ENCODE measurements at regions not wholly inside any gene's neighbourhood (a gene's known extent, or its start where the extent isn't known, plus 50 kb on each side); places are given as distances from the start of the nearest gene placed in this dataset.

- TF ChIP-seq PPARA (CRISPR knock-in tag; IDR thresholded peaks at IDR 0.05; ENCODE audit: borderline replicate concordance), result no peak
- TF ChIP-seq, protein P1, sequence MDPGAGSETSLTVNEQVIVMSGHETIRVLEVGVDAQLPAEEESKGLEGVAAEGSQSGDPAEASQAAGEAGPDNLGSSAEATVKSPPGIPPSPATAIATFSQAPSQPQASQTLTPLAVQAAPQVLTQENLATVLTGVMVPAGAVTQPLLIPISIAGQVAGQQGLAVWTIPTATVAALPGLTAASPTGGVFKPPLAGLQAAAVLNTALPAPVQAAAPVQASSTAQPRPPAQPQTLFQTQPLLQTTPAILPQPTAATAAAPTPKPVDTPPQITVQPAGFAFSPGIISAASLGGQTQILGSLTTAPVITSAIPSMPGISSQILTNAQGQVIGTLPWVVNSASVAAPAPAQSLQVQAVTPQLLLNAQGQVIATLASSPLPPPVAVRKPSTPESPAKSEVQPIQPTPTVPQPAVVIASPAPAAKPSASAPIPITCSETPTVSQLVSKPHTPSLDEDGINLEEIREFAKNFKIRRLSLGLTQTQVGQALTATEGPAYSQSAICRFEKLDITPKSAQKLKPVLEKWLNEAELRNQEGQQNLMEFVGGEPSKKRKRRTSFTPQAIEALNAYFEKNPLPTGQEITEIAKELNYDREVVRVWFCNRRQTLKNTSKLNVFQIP (CRISPR knock-in tag; IDR thresholded peaks at IDR 0.05; ENCODE audit: borderline replicate concordance, low read depth), result no peak
- no peak for TF ChIP-seq PATZ1 (CRISPR knock-in tag; IDR thresholded peaks at IDR 0.05; ENCODE audit: borderline replicate concordance)
- TF ChIP-seq SNAI2 (CRISPR knock-in tag; IDR thresholded peaks at IDR 0.05), result no peak
- TF ChIP-seq, protein P2, sequence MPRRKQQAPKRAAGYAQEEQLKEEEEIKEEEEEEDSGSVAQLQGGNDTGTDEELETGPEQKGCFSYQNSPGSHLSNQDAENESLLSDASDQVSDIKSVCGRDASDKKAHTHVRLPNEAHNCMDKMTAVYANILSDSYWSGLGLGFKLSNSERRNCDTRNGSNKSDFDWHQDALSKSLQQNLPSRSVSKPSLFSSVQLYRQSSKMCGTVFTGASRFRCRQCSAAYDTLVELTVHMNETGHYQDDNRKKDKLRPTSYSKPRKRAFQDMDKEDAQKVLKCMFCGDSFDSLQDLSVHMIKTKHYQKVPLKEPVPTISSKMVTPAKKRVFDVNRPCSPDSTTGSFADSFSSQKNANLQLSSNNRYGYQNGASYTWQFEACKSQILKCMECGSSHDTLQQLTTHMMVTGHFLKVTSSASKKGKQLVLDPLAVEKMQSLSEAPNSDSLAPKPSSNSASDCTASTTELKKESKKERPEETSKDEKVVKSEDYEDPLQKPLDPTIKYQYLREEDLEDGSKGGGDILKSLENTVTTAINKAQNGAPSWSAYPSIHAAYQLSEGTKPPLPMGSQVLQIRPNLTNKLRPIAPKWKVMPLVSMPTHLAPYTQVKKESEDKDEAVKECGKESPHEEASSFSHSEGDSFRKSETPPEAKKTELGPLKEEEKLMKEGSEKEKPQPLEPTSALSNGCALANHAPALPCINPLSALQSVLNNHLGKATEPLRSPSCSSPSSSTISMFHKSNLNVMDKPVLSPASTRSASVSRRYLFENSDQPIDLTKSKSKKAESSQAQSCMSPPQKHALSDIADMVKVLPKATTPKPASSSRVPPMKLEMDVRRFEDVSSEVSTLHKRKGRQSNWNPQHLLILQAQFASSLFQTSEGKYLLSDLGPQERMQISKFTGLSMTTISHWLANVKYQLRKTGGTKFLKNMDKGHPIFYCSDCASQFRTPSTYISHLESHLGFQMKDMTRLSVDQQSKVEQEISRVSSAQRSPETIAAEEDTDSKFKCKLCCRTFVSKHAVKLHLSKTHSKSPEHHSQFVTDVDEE (CRISPR knock-in tag; IDR thresholded peaks at IDR 0.05), result no peak
- no peak for TF ChIP-seq ISL1 (CRISPR knock-in tag; IDR thresholded peaks at IDR 0.05)
- no peak for TF ChIP-seq ZC3H10 (CRISPR knock-in tag; IDR thresholded peaks at IDR 0.05)
- no peak for ATAC-seq
Observed at GRCh38 chr3:67788396-67788795, 134.0 kb upstream of the SUCLG2 start.

DNA sequence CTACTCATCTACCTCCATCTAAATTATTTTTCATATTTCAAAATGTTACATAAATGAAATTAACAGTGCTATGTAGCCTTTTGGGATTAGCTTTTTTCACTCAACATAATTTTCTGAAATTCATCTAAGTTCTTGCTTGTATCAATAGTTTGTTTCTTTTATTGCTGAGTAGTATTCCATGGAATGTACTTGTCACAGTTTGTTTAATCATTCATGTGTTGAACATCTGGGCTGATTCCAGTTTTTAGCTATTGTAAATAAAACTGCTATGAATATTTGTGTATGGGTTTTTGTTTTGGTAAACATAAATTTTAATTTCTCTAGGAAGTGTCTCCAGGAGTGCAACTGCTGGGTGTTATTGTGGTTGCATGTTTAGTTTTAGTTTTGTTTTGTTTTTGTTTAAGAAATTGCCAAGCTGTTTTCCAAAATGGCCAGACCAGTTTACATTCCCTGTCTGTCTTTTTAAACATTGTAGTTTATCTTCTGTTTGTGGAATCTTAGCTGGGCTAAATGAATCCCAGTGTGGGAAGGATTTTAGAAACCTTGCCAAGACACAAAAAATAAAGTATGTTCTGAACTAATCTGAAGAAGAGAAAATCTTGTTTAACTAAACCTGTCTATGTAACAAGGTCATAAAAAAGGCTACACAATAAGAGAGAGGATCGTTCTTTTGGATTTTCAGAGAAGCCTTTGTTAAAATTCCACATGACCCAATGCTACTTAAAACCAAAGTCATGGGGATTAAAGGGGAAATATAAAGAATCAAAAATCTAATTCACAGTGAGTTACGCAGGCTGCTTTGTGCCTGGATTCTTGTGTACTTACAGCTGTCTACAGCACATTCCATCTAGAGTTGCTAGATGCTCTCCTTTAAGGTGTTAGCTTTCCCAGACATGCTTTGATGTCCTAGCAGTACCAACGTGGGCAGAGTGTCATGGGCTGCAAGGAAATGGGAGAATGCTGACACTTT, 129.2 kb upstream of the SUCLG2 start:
- TF ChIP-seq, protein P3, sequence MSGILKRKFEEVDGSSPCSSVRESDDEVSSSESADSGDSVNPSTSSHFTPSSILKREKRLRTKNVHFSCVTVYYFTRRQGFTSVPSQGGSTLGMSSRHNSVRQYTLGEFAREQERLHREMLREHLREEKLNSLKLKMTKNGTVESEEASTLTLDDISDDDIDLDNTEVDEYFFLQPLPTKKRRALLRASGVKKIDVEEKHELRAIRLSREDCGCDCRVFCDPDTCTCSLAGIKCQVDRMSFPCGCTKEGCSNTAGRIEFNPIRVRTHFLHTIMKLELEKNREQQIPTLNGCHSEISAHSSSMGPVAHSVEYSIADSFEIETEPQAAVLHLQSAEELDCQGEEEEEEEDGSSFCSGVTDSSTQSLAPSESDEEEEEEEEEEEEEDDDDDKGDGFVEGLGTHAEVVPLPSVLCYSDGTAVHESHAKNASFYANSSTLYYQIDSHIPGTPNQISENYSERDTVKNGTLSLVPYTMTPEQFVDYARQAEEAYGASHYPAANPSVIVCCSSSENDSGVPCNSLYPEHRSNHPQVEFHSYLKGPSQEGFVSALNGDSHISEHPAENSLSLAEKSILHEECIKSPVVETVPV (CRISPR knock-in tag; IDR thresholded peaks at IDR 0.05), result no peak
- TF ChIP-seq GLIS3 (CRISPR knock-in tag; IDR thresholded peaks at IDR 0.05) (no peak), ARNTL (CRISPR knock-in tag; IDR thresholded peaks at IDR 0.05; ENCODE audit: borderline replicate concordance, low read depth) (no peak), RARB (CRISPR knock-in tag; IDR thresholded peaks at IDR 0.05) (no peak), PATZ1 (CRISPR knock-in tag; IDR thresholded peaks at IDR 0.05; ENCODE audit: borderline replicate concordance) (no peak), ZNF565 (CRISPR knock-in tag; conservative IDR thresholded peaks at IDR 0.05; ENCODE audit: low read depth) (no peak), ZC3H10 (CRISPR knock-in tag; IDR thresholded peaks at IDR 0.05) (no peak), PPARA (CRISPR knock-in tag; IDR thresholded peaks at IDR 0.05; ENCODE audit: borderline replicate concordance) (no peak), ZFP30 (CRISPR knock-in tag; IDR thresholded peaks at IDR 0.05) (no peak), TCF4 (CRISPR knock-in tag; IDR thresholded peaks at IDR 0.05; ENCODE audit: borderline replicate concordance) (no peak), ISL1 (CRISPR knock-in tag; IDR thresholded peaks at IDR 0.05) (no peak), SNAI2 (CRISPR knock-in tag; IDR thresholded peaks at IDR 0.05) (no peak), CREB5 (CRISPR knock-in tag; IDR thresholded peaks at IDR 0.05; ENCODE audit: low read depth) (no peak)
- no peak for ATAC-seq

DNA sequence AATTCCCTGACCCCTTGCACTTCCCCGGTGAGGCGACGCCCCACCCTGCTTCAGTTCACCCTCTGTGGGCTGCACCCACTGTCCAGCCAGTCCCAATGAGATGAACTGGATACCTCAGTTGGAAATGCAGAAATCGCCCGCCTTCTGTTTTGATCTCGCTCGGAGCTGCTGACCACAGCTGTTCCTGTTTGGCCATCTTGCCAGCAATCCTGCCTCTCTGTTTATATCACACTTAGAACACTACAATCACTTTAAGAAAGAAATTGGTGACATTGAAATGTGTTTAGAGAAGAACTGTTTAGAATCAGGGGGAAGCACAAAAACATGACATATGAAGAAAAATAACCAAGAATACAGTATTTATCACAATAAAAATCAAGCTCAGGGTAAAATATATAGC, 127.5 kb upstream of the SUCLG2 start:
- ATAC-seq, result no peak
- TF ChIP-seq, protein P1 (CRISPR knock-in tag; IDR thresholded peaks at IDR 0.05; ENCODE audit: borderline replicate concordance, low read depth), result no peak
- TF ChIP-seq CSDC2 (CRISPR knock-in tag; IDR thresholded peaks at IDR 0.05), result no peak
- TF ChIP-seq SNAI2 (CRISPR knock-in tag; IDR thresholded peaks at IDR 0.05), result no peak
- no peak for TF ChIP-seq PATZ1 (CRISPR knock-in tag; IDR thresholded peaks at IDR 0.05; ENCODE audit: borderline replicate concordance)
- TF ChIP-seq TOX (CRISPR knock-in tag; IDR thresholded peaks at IDR 0.05; ENCODE audit: borderline replicate concordance), result no peak
- no peak for TF ChIP-seq ISL1 (CRISPR knock-in tag; IDR thresholded peaks at IDR 0.05)
- TF ChIP-seq ARNTL (CRISPR knock-in tag; IDR thresholded peaks at IDR 0.05; ENCODE audit: borderline replicate concordance, low read depth), result no peak
- TF ChIP-seq ZFP30 (CRISPR knock-in tag; IDR thresholded peaks at IDR 0.05), result no peak
- no peak for TF ChIP-seq TCF4 (CRISPR knock-in tag; IDR thresholded peaks at IDR 0.05; ENCODE audit: borderline replicate concordance)
- TF ChIP-seq BACH2 (CRISPR knock-in tag; IDR thresholded peaks at IDR 0.05; ENCODE audit: borderline replicate concordance), result no peak
- TF ChIP-seq RARB (CRISPR knock-in tag; IDR thresholded peaks at IDR 0.05), result no peak
- no peak for TF ChIP-seq ZC3H10 (CRISPR knock-in tag; IDR thresholded peaks at IDR 0.05)
- TF ChIP-seq ZNF8 (CRISPR knock-in tag; IDR thresholded peaks at IDR 0.05), result no peak
- no peak for TF ChIP-seq ZNF565 (CRISPR knock-in tag; conservative IDR thresholded peaks at IDR 0.05; ENCODE audit: low read depth)

Measured in SK-N-SH treated with all-trans-retinoic acid at 6 μM for 48 hours (cell line).